ENCODE measurements at regions not wholly inside any gene's neighbourhood (a gene's known extent, or its start where the extent isn't known, plus 50 kb on each side); places are given as distances from the start of the nearest gene placed in this dataset.

GRCh38 chr2:12347066-12347493, 369.7 kb upstream of the TRIB2 start:
- no peak for TF ChIP-seq CTCF (IDR thresholded peaks at IDR 0.05)
- no peak for TF ChIP-seq POLR2A (IDR thresholded peaks at IDR 0.05)
